Vagina (tissue), 2 donors: ENCODE measurements at regions not wholly inside any gene's neighbourhood (a gene's known extent, or its start where the extent isn't known, plus 50 kb on each side); places are given as distances from the start of the nearest gene placed in this dataset.

Experiments used
- DNase-seq, 2 donors: peaks; one replicate each; pipeline ENCODE4 v3.0.0-alpha.2; 2017; ENCODE audit errors: extremely low spot score in 2 of 2
- H3K27ac ChIP-seq: fragments of 200-600 bp; sonication (generic); one replicate; pipeline ENCODE4 v1.5.1; 2019
- H3K27me3 ChIP-seq: fragments of 200-600 bp; sonication (generic); one replicate; pipeline ENCODE4 v1.5.1; 2019
- H3K36me3 ChIP-seq, 2 donors: fragments of 200-600 bp; sonication (generic); one replicate each; pipeline ENCODE4 v1.5.1; 2017 to 2019
- H3K4me1 ChIP-seq: fragments of 200-600 bp; sonication (generic); one replicate; pipeline ENCODE4 v1.5.1; 2019
- H3K4me3 ChIP-seq, 2 donors: fragments of 200-600 bp; sonication (generic); 1 replicate in 1 of 2; 2 replicates in 1 of 2; pipeline ENCODE4 v1.5.1; 2016 to 2019
- H3K9me3 ChIP-seq: fragments of 200-600 bp; sonication (generic); one replicate; pipeline ENCODE4 v1.5.1; 2019
- POLR2A ChIP-seq, 2 donors: fragments of 450-650 bp; IDR thresholded peaks; one replicate each; pipeline ENCODE4 v1.6.1; 2017; ENCODE audit warnings: antibody characterized with exemption in 2 of 2, mild to moderate bottlenecking in 2 of 2, moderate library complexity in 2 of 2
- POLR2AphosphoS5 ChIP-seq, 2 donors: sonication (generic); formaldehyde crosslinking; IDR thresholded peaks; one replicate each; pipeline ENCODE4 v1.9.0; 2017; ENCODE audit warnings: antibody characterized with exemption in 2 of 2, mild to moderate bottlenecking in 2 of 2, low read depth in 1 of 2; ENCODE audit not compliant: insufficient read depth in 1 of 2
- intact Hi-C: fragments of 100-400 bp; cut with DNase I; formaldehyde crosslinking; loops from one replicate; pipeline ENCODE4 v1.15.1; 2023
- TF ChIP-seq, protein P1 (sequence below), 3 experiments: fragments of 450-650 bp in 2 of 3; fragments of 200-600 bp in 1 of 3; sonication (generic) in 1 of 3; IDR thresholded peaks; one replicate each; pipeline ENCODE4 v1.5.1; 2017 to 2019; ENCODE audit warnings: antibody characterized with exemption in 3 of 3, mild to moderate bottlenecking in 2 of 3, moderate library complexity in 2 of 3

DNA sequence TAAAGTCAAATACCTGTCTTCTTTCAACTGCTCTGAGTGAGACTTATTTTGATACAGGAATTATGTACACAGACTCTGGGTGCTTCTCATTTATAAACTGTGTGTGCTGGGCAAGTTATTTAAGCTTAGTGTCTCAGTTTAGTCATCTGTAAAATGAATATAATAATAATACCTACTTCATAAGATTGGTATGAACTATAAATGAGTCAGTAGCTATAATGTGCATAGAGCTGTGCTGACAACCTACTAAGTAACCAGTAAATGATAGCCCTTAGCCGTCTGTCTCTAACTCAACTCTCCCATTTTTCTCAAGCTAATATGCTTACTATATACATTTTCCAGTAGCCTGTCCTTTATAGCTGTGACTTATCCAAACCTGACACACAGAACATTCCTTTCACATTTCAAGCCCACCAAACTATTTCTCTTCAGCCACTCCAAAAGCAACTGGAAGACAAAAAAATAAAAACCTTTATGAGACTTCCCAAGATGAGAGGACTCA, 319.8 kb downstream of the ETAA1 start:
- H3K36me3 ChIP-seq = no peaks in the 10 kb centered on the region
- intact Hi-C loops = no loop called here
- H3K27ac ChIP-seq = no peak overlapping the region
- H3K4me3 ChIP-seq = no peak overlapping the region
- no peak for DNase-seq
- H3K9me3 ChIP-seq = no peaks in the 10 kb centered on the region
- TF ChIP-seq, protein P1, sequence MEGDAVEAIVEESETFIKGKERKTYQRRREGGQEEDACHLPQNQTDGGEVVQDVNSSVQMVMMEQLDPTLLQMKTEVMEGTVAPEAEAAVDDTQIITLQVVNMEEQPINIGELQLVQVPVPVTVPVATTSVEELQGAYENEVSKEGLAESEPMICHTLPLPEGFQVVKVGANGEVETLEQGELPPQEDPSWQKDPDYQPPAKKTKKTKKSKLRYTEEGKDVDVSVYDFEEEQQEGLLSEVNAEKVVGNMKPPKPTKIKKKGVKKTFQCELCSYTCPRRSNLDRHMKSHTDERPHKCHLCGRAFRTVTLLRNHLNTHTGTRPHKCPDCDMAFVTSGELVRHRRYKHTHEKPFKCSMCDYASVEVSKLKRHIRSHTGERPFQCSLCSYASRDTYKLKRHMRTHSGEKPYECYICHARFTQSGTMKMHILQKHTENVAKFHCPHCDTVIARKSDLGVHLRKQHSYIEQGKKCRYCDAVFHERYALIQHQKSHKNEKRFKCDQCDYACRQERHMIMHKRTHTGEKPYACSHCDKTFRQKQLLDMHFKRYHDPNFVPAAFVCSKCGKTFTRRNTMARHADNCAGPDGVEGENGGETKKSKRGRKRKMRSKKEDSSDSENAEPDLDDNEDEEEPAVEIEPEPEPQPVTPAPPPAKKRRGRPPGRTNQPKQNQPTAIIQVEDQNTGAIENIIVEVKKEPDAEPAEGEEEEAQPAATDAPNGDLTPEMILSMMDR (IDR thresholded peaks at IDR 0.05) = no peak
- TF ChIP-seq POLR2AphosphoS5 (IDR thresholded peaks at IDR 0.05; ENCODE audit: insufficient read depth in 1 of 2, low read depth in 1 of 2) (no peak), POLR2A (IDR thresholded peaks at IDR 0.05) (no peak)
- H3K4me1 ChIP-seq = no peaks in the 10 kb centered on the region
- no peaks in the 10 kb centered on the region for H3K27me3 ChIP-seq

DNA sequence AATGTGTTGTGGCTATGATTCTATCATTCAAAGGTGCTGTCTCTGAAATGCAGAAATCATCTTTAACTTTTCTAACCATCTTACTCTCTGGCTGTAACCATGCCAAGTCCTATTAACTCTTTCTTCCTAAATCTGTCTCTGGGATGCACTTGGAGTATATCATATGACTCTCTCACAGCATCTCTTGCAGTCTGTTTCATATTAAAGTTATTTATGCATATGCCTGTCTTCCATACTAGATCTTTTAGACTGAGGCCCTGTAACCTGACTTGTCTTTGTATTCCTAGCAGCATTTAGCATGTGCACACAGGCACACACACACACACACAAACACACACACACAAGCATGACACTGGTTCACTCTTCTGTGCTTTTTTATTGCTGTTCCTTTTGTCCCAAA, 320.6 kb downstream of the ETAA1 start:
- no peak for TF ChIP-seq POLR2A (IDR thresholded peaks at IDR 0.05)
- TF ChIP-seq, protein P1 (IDR thresholded peaks at IDR 0.05) = no peak
- no peak for TF ChIP-seq POLR2AphosphoS5 (IDR thresholded peaks at IDR 0.05; ENCODE audit: insufficient read depth in 1 of 2, low read depth in 1 of 2)

DNA sequence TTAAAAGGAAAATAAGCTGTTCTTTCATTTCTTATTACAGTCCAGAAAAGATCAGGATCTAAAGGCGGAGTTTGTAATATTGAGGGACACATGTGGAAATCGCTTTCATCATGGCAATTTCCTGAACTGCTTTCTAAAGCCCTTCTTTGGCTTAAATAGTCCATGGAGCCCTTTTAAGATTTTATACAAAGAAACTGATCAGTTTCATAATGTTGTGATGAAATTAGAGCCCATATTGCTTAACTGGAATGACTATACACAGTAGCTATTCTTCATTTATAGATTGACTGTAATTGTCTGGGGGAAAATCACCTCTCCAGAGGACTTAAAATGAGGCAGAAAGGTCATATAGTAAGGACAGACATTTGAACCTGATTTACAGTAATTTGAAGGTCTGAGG, 322.2 kb downstream of the ETAA1 start:
- intact Hi-C loops = no loop called here
- no peak for DNase-seq
- Histone ChIP-seq H3K27me3 (no peaks in the 10 kb centered on the region), H3K9me3 (no peaks in the 10 kb centered on the region), H3K36me3 (no peaks in the 10 kb centered on the region), H3K4me1 (no peaks in the 10 kb centered on the region), H3K4me3 (no peak overlapping the region), H3K27ac (no peak overlapping the region)
- TF ChIP-seq, protein P1 (IDR thresholded peaks at IDR 0.05) = no peak
- TF ChIP-seq POLR2AphosphoS5 (IDR thresholded peaks at IDR 0.05; ENCODE audit: insufficient read depth in 1 of 2, low read depth in 1 of 2) (no peak), POLR2A (IDR thresholded peaks at IDR 0.05) (no peak)

More for the DNA sequence above, 320.6 kb downstream of the ETAA1 start:
- Histone ChIP-seq H3K27me3 (no peaks in the 10 kb centered on the region), H3K4me1 (no peaks in the 10 kb centered on the region), H3K9me3 (no peaks in the 10 kb centered on the region), H3K36me3 (no peaks in the 10 kb centered on the region), H3K27ac (no peak overlapping the region), H3K4me3 (no peak overlapping the region)
- intact Hi-C loops = no loop called here
- DNase-seq = no peak

DNA sequence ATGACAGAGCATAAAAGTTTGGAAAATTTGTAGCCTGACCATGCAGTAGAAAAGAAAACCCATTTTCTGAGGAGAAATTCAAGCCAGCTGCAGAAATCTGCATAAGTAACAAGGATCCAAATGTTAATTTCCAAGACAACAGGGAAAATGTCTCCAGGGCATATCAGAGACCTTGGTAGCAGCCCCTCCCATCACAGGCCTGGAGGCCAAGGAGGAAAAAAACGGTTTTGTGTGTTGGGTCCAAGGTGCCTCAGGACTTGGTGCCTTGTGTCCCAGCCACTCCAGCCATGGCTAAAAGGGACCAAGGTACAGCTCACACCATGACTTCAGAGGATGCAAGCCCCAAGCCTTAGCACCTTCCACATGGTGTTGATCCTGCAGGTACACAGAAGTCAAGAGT, 324.4 kb downstream of the ETAA1 start:
- Histone ChIP-seq H3K4me3 (no peak overlapping the region), H3K36me3 (no peaks in the 10 kb centered on the region), H3K27ac (no peak overlapping the region), H3K4me1 (no peaks in the 10 kb centered on the region), H3K9me3 (no peaks in the 10 kb centered on the region), H3K27me3 (no peaks in the 10 kb centered on the region)
- intact Hi-C loops = no loop called here
- DNase-seq = no peak
- TF ChIP-seq POLR2A (IDR thresholded peaks at IDR 0.05) (no peak), POLR2AphosphoS5 (IDR thresholded peaks at IDR 0.05; ENCODE audit: insufficient read depth in 1 of 2, low read depth in 1 of 2) (no peak)
- TF ChIP-seq, protein P1 (IDR thresholded peaks at IDR 0.05) = no peak

DNA sequence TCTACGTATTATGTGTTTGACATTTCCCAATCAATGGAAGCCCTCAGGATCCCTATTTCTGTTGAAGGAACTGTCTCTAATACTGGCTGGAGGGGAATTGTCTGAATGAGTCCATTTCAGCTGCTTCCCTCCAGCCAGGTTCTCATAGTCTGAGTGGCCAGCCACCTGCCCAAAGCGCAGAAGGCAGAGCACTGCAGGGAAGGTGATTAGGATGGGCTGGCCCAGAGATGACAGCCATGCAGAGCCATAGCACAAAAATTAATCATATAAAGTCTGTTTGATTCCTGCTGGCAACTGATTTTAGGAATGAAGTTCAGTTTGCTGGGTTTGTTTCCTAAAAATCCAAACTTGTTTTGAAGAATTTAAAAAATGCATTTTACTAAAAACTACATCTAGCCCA, 327.1 kb downstream of the ETAA1 start:
- TF ChIP-seq POLR2A (IDR thresholded peaks at IDR 0.05) (no peak), POLR2AphosphoS5 (IDR thresholded peaks at IDR 0.05; ENCODE audit: insufficient read depth in 1 of 2, low read depth in 1 of 2) (no peak)
- TF ChIP-seq, protein P1 (IDR thresholded peaks at IDR 0.05) = no peak
- H3K4me3 ChIP-seq = no peak overlapping the region
- no peaks in the 10 kb centered on the region for H3K9me3 ChIP-seq
- no peaks in the 10 kb centered on the region for H3K4me1 ChIP-seq
- H3K36me3 ChIP-seq = no peaks in the 10 kb centered on the region
- H3K27me3 ChIP-seq = no peaks in the 10 kb centered on the region
- intact Hi-C loops = no loop called here
- DNase-seq = no peak
- H3K27ac ChIP-seq = no peak overlapping the region
